Esophagus muscularis mucosa (tissue), 3 donors: ENCODE measurements at regions not wholly inside any gene's neighbourhood (a gene's known extent, or its start where the extent isn't known, plus 50 kb on each side); places are given as distances from the start of the nearest gene placed in this dataset.

Source experiments
- EP300 ChIP-seq: sonication (generic); formaldehyde crosslinking; IDR thresholded peaks from one replicate; pipeline ENCODE4 v1.6.1; 2017; ENCODE audit warnings: antibody characterized with exemption
- TF ChIP-seq, protein P1 (sequence below), 3 experiments: fragments of 200-600 bp in 2 of 3; fragments of 450-650 bp in 1 of 3; sonication (generic) in 2 of 3; IDR thresholded peaks; one replicate each; pipeline ENCODE4 v1.5.1; 2017 to 2019; ENCODE audit warnings: antibody characterized with exemption in 3 of 3, mild to moderate bottlenecking in 2 of 3, moderate library complexity in 1 of 3

GRCh38 chr4:56160636-56161035 is 211.9 kb downstream of the CEP135 start:
- TF ChIP-seq, protein P1, sequence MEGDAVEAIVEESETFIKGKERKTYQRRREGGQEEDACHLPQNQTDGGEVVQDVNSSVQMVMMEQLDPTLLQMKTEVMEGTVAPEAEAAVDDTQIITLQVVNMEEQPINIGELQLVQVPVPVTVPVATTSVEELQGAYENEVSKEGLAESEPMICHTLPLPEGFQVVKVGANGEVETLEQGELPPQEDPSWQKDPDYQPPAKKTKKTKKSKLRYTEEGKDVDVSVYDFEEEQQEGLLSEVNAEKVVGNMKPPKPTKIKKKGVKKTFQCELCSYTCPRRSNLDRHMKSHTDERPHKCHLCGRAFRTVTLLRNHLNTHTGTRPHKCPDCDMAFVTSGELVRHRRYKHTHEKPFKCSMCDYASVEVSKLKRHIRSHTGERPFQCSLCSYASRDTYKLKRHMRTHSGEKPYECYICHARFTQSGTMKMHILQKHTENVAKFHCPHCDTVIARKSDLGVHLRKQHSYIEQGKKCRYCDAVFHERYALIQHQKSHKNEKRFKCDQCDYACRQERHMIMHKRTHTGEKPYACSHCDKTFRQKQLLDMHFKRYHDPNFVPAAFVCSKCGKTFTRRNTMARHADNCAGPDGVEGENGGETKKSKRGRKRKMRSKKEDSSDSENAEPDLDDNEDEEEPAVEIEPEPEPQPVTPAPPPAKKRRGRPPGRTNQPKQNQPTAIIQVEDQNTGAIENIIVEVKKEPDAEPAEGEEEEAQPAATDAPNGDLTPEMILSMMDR (IDR thresholded peaks at IDR 0.05) = no peak
- no peak for TF ChIP-seq EP300
